ENCODE measurements at regions not wholly inside any gene's neighbourhood (a gene's known extent, or its start where the extent isn't known, plus 50 kb on each side); places are given as distances from the start of the nearest gene placed in this dataset.

- Mint-ChIP-seq H3K27me3 (ENCODE audit: insufficient read depth) (peaks cover 27% of the 10 kb centered on the region), H3K4me1 (ENCODE audit: low read depth) (no peaks in the 10 kb centered on the region), H3K4me3 (no peak overlapping the region), H3K27ac (no peak overlapping the region), H3K9me3 (no peaks in the 10 kb centered on the region), H3K36me3 (ENCODE audit: low read depth) (no peaks in the 10 kb centered on the region; the same call in 1 of the 2 replicates)
- DNase-seq: no peak
- TF ChIP-seq, protein P1, sequence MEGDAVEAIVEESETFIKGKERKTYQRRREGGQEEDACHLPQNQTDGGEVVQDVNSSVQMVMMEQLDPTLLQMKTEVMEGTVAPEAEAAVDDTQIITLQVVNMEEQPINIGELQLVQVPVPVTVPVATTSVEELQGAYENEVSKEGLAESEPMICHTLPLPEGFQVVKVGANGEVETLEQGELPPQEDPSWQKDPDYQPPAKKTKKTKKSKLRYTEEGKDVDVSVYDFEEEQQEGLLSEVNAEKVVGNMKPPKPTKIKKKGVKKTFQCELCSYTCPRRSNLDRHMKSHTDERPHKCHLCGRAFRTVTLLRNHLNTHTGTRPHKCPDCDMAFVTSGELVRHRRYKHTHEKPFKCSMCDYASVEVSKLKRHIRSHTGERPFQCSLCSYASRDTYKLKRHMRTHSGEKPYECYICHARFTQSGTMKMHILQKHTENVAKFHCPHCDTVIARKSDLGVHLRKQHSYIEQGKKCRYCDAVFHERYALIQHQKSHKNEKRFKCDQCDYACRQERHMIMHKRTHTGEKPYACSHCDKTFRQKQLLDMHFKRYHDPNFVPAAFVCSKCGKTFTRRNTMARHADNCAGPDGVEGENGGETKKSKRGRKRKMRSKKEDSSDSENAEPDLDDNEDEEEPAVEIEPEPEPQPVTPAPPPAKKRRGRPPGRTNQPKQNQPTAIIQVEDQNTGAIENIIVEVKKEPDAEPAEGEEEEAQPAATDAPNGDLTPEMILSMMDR (IDR thresholded peaks at IDR 0.05): no peak
Measured at GRCh38 chr1:230010603-230011332, 56.3 kb upstream of the GALNT2 start.

GRCh38 chr1:230011333-230012092, 55.5 kb upstream of the GALNT2 start:
- Mint-ChIP-seq H3K4me1 (ENCODE audit: low read depth) (no peaks in the 10 kb centered on the region), H3K27me3 (ENCODE audit: insufficient read depth) (peaks cover 23% of the 10 kb centered on the region), H3K9me3 (no peaks in the 10 kb centered on the region), H3K4me3 (no peak overlapping the region), H3K36me3 (ENCODE audit: low read depth) (no peaks in the 10 kb centered on the region), H3K27ac (no peak overlapping the region)
- DNase-seq: no peak
- TF ChIP-seq, protein P1 (IDR thresholded peaks at IDR 0.05): no peak

- H3K9me3 Mint-ChIP-seq: no peaks in the 10 kb centered on the region
- TF ChIP-seq, protein P1 (IDR thresholded peaks at IDR 0.05): no peak
- no peaks in the 10 kb centered on the region for H3K36me3 Mint-ChIP-seq (ENCODE audit: low read depth)
- H3K4me3 Mint-ChIP-seq: no peak overlapping the region
- no peaks in the 10 kb centered on the region for H3K4me1 Mint-ChIP-seq (ENCODE audit: low read depth)
- H3K27me3 Mint-ChIP-seq (ENCODE audit: insufficient read depth): peaks cover 18% of the 10 kb centered on the region
- no peak for DNase-seq
- no peak overlapping the region for H3K27ac Mint-ChIP-seq
Measured at GRCh38 chr1:230012093-230012393, 55.0 kb upstream of the GALNT2 start.

- Mint-ChIP-seq H3K9me3 (no peaks in the 10 kb centered on the region), H3K27ac (no peak overlapping the region), H3K4me1 (ENCODE audit: low read depth) (no peaks in the 10 kb centered on the region), H3K4me3 (no peak overlapping the region), H3K36me3 (ENCODE audit: low read depth) (no peaks in the 10 kb centered on the region), H3K27me3 (ENCODE audit: insufficient read depth) (peaks cover 20% of the 10 kb centered on the region)
- no peak for DNase-seq
- TF ChIP-seq, protein P1 (IDR thresholded peaks at IDR 0.05): no peak
Measured at GRCh38 chr1:230012741-230013140, 54.3 kb upstream of the GALNT2 start.

GRCh38 chr1:230016159-230016558, 50.9 kb upstream of the GALNT2 start:
- DNase-seq: no peak
- TF ChIP-seq, protein P1 (IDR thresholded peaks at IDR 0.05): no peak
- Mint-ChIP-seq H3K36me3 (ENCODE audit: low read depth) (no peaks in the 10 kb centered on the region), H3K4me3 (no peak overlapping the region), H3K27ac (no peak overlapping the region), H3K9me3 (no peaks in the 10 kb centered on the region), H3K27me3 (ENCODE audit: insufficient read depth) (peaks cover 13% of the 10 kb centered on the region; the same call in 1 of the 2 replicates), H3K4me1 (ENCODE audit: low read depth) (no peaks in the 10 kb centered on the region)

All from HFFc6 (cell line).